ENCODE measurements at regions not wholly inside any gene's neighbourhood (a gene's known extent, or its start where the extent isn't known, plus 50 kb on each side); places are given as distances from the start of the nearest gene placed in this dataset.

DNA sequence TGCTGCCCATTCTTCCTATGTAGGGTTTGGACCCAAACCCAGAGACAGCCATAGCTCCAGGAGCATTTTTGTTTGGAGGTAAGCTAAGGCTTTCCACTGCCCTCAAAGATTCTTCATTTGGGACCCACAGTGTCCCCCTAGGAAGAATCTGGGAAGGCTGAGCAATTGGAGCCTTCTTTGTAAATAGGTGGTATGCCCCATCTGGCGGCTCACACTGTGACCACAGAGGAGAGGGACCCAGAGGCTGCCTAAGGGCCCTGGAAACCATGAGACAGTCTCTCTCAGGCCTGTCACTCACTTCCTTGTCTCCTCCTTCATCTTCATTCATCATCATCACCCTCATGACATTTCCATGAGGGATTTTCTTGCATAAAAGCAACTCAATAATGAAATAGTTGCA, 215.4 kb upstream of the OSR1 start:
- FAIRE-seq = no peak
- DNase-seq (ENCODE audit: low spot score in 2 of 2) = no peak

- DNase-seq (ENCODE audit: low spot score in 2 of 2) (no peak), FAIRE-seq (no peak)
These were observed 213.3 kb upstream of the OSR1 start for GRCh38 chr2:19571773-19572172.

DNA sequence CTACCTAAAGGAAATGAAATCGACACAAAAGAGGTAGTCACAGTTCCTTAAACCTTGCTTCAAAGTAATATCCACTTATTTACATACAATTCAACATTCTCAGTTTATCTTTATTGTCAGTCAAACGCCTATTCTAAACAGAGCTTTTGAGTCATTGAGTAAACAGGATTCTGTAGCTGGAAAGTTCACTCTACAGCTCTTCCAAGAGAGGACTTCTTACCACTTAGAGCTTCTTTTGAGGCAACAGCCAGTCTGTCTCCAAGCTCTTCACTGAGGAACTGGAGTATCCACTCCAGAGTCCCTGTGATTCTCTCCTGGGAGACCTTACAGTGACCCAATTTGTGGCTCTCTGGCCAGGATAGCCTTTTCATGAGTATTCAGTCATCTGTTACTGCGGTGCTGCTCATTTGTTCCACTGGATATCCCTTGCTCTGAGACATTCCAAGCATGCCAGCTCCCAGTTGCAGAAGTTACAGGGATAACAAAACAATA, 210.9 kb upstream of the OSR1 start:
- FAIRE-seq (no peak), DNase-seq (ENCODE audit: low spot score in 2 of 2) (no peak)

- FAIRE-seq (no peak), DNase-seq (ENCODE audit: low spot score in 2 of 2) (no peak)
These were observed 210.4 kb upstream of the OSR1 start for GRCh38 chr2:19568809-19569208.

GRCh38 chr2:19560785-19561184, 202.4 kb upstream of the OSR1 start:
- FAIRE-seq (no peak), DNase-seq (ENCODE audit: low spot score in 2 of 2) (no peak)

DNA sequence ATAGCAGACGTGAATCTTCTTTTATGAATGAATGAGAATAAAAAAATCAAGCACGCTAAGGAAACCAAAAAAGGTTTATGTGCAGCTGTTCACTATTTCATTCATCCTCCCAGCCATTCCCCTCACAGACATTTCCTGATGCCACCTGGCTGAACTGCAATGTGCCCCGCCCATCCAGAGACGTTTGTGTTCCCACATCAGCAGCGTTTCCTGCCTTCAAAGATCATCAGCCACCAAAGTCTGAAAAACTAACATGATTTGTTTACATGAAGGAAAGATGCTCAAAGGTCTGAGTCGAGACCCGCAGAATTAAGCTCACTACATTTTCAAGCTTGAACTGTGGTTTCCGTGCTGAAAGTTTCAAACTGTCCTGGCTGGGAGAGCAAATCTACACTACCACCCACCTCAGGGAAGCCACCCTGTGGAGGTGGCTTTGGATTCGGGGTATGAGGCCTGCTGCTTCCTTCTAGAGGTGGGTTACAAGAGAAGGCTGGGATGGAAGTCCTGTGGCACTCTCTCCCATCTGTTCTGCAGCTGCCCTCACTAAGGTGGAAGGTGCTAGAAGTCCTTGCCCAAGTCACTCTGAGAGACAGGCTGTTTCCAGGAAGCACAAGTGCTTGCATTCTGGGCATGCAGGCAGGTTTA, 201.3 kb upstream of the OSR1 start:
- DNase-seq (ENCODE audit: low spot score in 2 of 2) = no peak
- no peak for FAIRE-seq

DNA sequence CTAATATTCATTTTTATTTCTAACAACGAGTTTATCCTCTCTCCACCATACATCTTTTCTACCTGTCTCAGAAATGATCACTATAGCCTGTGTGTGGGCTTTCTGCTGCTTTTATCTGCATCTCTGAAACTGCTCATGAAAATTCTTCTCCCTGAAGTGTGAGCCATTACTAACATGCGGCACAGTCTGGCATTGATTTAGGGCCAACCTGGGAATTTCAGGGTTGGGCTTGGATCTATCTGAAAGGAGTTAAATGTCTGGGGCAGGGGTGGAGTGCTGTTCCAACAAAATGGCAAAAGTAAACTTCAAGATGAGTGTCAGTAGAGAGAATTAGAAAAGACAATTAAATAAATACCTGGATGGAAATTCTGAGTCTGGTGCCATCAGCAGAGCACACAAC, 198.2 kb upstream of the OSR1 start:
- FAIRE-seq (no peak), DNase-seq (ENCODE audit: low spot score in 2 of 2) (no peak)

DNA sequence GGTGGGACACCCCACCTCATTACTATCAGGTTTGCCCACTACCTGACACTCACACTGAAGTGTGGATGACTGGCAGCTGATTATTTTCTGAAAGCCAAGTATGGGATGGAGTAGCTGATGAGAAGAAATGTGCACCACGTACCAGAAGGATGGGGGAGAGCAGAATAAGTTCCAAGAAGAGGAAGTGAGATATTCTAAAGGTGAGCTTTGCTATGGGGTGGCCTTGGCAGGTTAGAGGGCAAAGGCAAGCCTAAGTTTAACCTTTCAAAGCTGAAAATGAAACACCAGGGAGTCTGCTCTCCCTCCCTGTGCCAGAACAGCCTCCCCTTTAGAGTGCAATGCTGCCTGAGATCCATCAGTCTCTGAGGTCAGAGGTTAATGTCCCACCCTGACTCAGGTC, 196.1 kb upstream of the OSR1 start:
- FAIRE-seq (no peak), DNase-seq (ENCODE audit: low spot score in 2 of 2) (no peak)

- DNase-seq (ENCODE audit: low spot score in 2 of 2) (no peak), FAIRE-seq (no peak)
These were observed 193.8 kb upstream of the OSR1 start for GRCh38 chr2:19552270-19552669.

GRCh38 chr2:19550750-19551149, 192.3 kb upstream of the OSR1 start:
- FAIRE-seq = no peak

GRCh38 chr2:19549821-19550220, 191.4 kb upstream of the OSR1 start:
- FAIRE-seq = no peak
- no peak for DNase-seq (ENCODE audit: low spot score in 2 of 2)

More at GRCh38 chr2:19550750-19551149, 192.3 kb upstream of the OSR1 start:
- DNase-seq (ENCODE audit: low spot score in 2 of 2) = no peak

DNA sequence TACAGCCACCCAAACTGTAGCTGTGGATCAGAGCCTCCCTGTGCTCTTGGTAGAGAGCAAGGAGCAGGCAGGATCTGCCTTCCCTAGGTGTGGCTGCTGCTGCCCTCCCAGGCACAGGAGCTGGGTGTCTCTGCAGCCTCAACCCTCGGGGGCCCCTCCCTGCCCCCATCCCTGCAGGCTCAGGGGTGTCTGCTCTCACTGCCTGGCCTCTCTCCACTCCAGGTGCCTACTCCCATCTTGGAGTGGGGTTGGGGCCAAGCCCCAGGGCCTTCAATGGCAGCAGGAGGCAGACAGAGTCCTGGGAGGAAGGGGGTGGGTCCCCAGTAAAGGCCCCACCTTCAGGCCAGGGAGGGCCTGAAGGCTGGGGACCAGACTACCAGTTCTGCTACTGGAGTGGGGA, 189.7 kb upstream of the OSR1 start:
- DNase-seq (ENCODE audit: low spot score in 2 of 2) (no peak), FAIRE-seq (no peak)

GRCh38 chr2:19547321-19547720, 188.9 kb upstream of the OSR1 start:
- no peak for DNase-seq (ENCODE audit: low spot score in 2 of 2)
- FAIRE-seq = no peak

GRCh38 chr2:19545507-19545906, 187.1 kb upstream of the OSR1 start:
- no peak for FAIRE-seq
- no peak for DNase-seq (ENCODE audit: low spot score in 2 of 2)

GRCh38 chr2:19543663-19544383, 185.4 kb upstream of the OSR1 start:
- DNase-seq (ENCODE audit: low spot score in 2 of 2) (no peak), FAIRE-seq (no peak)

- DNase-seq (ENCODE audit: low spot score in 2 of 2) (no peak), FAIRE-seq (no peak)
These were observed 184.6 kb upstream of the OSR1 start for GRCh38 chr2:19542796-19543662.

- DNase-seq (ENCODE audit: low spot score in 2 of 2) (no peak), FAIRE-seq (no peak)
These were observed 183.5 kb upstream of the OSR1 start for GRCh38 chr2:19541884-19542283.

DNA sequence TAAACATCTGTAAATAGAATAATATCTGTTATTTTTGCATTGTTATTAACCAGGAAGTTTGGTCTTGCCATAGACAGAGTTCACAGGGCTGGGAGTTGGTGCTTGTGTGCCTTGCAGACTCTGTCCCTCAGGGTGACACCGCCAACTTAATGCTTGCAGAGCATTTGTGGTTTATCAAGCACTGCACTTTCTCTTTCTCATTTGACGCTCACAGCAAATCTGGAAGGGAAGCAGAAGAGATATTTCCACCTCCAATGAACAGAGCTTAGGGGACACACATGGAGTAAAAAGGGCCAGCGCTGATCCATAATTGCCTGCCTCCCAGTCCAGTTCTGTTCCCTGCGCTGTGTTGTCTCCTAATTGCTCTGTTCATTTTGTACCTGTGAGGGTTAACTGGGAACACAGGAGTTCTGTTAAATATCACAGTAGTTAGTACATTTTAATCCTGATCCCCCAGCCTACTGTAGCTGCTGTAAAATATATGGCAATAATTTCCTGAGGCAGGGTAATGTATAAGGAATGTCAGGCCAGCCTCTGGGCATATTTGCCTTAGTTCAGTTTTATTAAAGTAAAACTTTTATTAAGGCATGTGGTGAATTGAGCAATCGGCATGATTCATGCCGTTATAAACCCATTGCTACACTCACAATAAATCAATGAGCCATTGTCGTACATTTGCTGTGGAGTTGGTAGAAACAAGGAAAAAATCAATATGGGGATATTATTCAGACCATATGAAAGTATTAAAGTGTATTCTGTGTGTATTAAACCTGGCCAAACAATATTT, 182.5 kb upstream of the OSR1 start:
- no peak for DNase-seq (ENCODE audit: low spot score in 2 of 2)
- FAIRE-seq = no peak

- no peak for FAIRE-seq
- no peak for DNase-seq (ENCODE audit: low spot score in 2 of 2)
These were observed 180.1 kb upstream of the OSR1 start for GRCh38 chr2:19538411-19538963.

GRCh38 chr2:19536136-19536535, 177.7 kb upstream of the OSR1 start:
- FAIRE-seq (no peak), DNase-seq (ENCODE audit: low spot score in 2 of 2) (no peak)
